Pancreas (tissue), 10 donors: ENCODE measurements at regions not wholly inside any gene's neighbourhood (a gene's known extent, or its start where the extent isn't known, plus 50 kb on each side); places are given as distances from the start of the nearest gene placed in this dataset.

Experiments
- ATAC-seq, 4 donors: fragments of 200-7000 bp; cut with Tn5 transposase; one replicate each; pipeline versions ENCODE4 v1.8.0 to v1.9.1; 2020; ENCODE audit warnings: mild to moderate bottlenecking in 4 of 4, moderate library complexity in 4 of 4
- DNase-seq, 6 donors: peaks; one replicate each; pipeline ENCODE4 v3.0.0-alpha.2; 2020
- FAIRE-seq: peaks from 2 replicates; lab custom pipeline; 2012; peaks lifted over from hg19 to GRCh38; lab: Jason Lieb, UNC
- H3K27ac ChIP-seq, 4 donors: fragments of 200-600 bp; sonication (generic); 1 replicate in 3 of 4; 2 replicates in 1 of 4; pipeline versions ENCODE4 v1.5.0 to v1.8.0; 2020
- H3K27me3 ChIP-seq, 4 donors: fragments of 200-600 bp; one replicate each; pipeline ENCODE4 v1.8.0; 2021
- H3K36me3 ChIP-seq, 3 donors: fragments of 200-600 bp; sonication (generic) in 1 of 3; one replicate each; pipeline versions ENCODE4 v1.5.0 to v1.8.0; 2020 to 2021
- H3K4me1 ChIP-seq, 3 donors: fragments of 200-600 bp; one replicate each; pipeline ENCODE4 v1.8.0; 2021
- H3K4me3 ChIP-seq, 4 donors: fragments of 200-600 bp; sonication (generic) in 2 of 4; one replicate each; pipeline versions ENCODE4 v1.5.0 to v1.8.0; 2020 to 2021
- H3K9me3 ChIP-seq, 4 donors: fragments of 200-600 bp; one replicate each; pipeline ENCODE4 v1.8.0; 2021
- CTCF ChIP-seq, 4 donors: fragments of 200-600 bp; sonication (generic) in 3 of 4; IDR thresholded peaks; one replicate each; pipeline versions ENCODE4 v1.5.0 to v1.8.0; 2021; ENCODE audit warnings: antibody characterized with exemption in 4 of 4
- WGBS, 2 donors: extraction: QIAGEN DNeasy Blood & Tissue Kit; methylation state at CpG; one replicate each; pipeline ENCODE4 v1.1.7; 2013; 5-methylcytosine and 5-hydroxymethylcytosine counted together
- intact Hi-C, 3 donors: fragments of 100-400 bp; cut with DNase I; formaldehyde crosslinking; loops; one replicate each; pipeline versions ENCODE4 v1.11.1 to v1.14.2; 2022
- donor health status: healthy with polysubstance abuse.
- donor health status: DM: no; HTN: no; CAD: no; lungs with moderate emphysema.
- donor health status: DM: no; HTN: no; CAD: no.
- donor health status: control.
- donor health status: control.
- donor health status: Bipolar disorder and iron deficiency.
- donor health status: DM: yes; HTN: yes; CAD: no.
- donor health status: DM: no; HTN: no; CAD: no.
- donor health status: DM: no; HTN: no; CAD: no.
- donor health status: DM: yes; HTN: yes; CAD: no.

DNA sequence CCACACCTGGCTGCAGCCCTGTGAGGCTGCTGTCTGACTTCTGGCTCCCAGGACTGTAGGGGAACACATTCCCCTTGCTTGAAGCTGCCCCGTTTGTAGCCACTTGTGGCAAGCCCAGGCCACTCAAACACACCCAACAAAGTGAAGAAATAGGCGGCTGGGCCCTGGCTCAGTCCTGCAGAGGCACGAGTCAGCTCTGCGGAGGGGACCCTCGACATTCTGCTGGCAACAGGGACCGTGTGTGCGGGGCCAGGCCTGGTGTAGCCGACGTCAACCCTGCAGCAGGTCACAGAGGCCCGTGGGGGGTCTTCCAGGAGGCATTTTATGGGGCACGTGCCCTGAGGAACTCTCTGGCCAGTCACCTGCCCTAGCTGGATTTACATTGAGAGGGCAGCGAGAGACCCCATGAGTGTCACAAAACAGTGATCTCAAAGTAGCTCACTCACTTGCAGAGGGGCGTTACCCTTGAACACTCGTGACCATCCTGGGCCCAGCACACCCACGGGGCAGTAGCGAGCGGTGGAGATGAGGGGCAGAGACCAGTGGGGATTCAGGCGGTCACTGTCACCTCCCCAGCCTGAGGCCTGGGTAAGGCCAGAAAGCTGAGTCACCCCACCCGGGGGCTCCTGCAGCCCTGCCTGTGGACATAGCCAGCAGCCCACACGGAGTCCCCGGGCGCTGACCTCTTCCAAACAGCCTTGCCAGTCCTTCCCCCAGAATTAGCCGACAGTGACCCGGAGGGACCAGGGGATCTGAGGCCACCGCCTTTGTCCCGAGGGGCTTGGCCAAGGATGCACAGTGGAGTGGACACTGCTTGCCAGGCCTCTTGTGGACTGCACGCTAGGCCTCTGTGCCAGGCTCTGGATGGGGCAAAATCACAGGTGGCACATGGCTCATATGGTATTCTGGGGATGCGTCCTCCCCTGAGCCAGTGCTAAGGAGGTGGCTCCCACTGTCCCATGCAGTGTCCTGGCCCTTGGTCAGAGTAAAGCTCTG, 139.5 kb downstream of the CTTN start:
- Histone ChIP-seq H3K27me3 (no peaks in the 10 kb centered on the region), H3K4me3 (no peak overlapping the region), H3K36me3 (no peaks in the 10 kb centered on the region), H3K27ac (no peak overlapping the region), H3K4me1 (no peaks in the 10 kb centered on the region), H3K9me3 (no peaks in the 10 kb centered on the region)
- intact Hi-C loops: no loop called here
- DNase-seq: peak in 2 of 6 donors; percentile 40 to 43
- no peak for TF ChIP-seq CTCF (IDR thresholded peaks at IDR 0.05)
- ATAC-seq: no peak
- WGBS, 2 donors: 91 to 92% methylated on average over 28 of the region's 28 CpGs
- FAIRE-seq: no peak

DNA sequence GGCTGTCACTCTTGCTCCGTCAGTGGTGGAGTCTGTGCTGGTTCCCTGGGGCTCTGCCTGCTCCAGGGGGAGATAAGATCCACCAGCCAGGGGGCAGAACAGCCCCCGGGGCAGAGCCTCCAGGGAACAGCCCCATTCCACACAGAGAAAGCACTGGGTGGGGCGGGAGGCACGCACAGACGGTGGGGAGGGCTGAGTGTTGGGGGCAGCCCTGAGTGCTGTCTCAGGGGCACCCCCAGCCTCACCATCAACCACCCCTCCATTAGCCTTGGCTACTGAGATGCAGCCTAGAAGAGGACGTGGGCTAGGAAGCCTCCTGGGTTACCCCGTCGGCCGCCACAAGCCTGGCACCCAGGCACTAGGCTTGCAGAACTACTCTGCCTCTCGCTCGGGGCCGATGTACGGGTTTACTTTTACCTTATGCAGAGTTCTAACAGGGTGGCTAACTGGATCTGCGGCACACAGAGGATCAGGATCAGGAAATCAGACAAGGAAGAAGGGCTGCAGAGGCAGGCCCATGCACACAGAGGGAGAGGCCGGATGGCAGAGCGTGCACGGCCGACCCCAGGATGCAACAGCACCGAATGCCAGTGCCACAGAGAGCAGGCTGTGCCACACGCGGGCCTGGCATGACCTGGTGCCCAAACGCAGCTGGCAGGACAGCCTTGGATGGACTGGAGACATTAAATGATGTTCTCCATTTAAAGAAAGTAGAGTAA, 140.5 kb downstream of the CTTN start:
- intact Hi-C loops: no loop called here
- WGBS, 2 donors: 85 to 88% methylated on average over 22 of the region's 22 CpGs
- no peaks in the 10 kb centered on the region for H3K36me3 ChIP-seq
- FAIRE-seq: no peak
- no peaks in the 10 kb centered on the region for H3K27me3 ChIP-seq
- H3K4me3 ChIP-seq: no peak overlapping the region
- no peak overlapping the region for H3K27ac ChIP-seq
- H3K4me1 ChIP-seq: no peaks in the 10 kb centered on the region
- TF ChIP-seq CTCF (IDR thresholded peaks at IDR 0.05): no peak
- no peaks in the 10 kb centered on the region for H3K9me3 ChIP-seq
- ATAC-seq: no peak
- DNase-seq: peak in 1 of 6 donors; percentile 29

DNA sequence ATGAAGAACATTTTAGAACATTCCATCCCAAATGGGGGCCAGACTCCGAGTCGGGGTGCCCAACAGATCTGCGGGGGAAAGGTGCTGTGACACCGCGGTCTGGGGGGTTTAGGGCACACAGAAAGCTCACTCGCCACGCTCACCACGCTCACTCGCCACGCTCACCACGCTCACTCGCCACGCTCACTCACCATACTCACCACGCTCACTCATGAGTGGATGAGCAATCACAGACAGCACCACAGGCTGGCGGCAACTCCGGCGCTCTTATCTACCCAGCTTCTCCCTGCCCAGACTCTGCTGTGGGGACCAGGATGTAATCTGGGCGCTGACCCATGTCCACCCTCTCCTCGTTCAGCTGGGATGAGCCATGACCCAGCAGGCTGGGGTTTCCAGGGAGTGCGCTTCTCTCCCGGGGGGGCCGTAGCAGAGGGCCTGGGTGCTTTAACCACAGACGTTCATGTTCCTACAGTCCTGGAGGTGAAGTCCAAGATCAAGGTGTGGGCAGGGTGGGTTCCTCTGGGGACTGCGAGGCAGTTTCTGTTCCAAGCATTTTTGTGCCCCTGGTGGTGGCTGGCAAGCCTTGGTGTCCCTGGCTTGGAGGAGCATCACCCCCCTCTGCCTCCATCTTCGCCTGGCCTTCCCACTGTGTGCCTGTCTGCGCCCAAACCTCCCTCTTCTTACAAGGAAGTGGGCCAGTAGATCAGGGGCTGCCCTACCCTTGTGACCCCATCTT, 141.2 kb downstream of the CTTN start:
- Histone ChIP-seq H3K9me3 (no peaks in the 10 kb centered on the region), H3K4me1 (no peaks in the 10 kb centered on the region), H3K27ac (no peak overlapping the region), H3K36me3 (no peaks in the 10 kb centered on the region), H3K4me3 (no peak overlapping the region), H3K27me3 (no peaks in the 10 kb centered on the region)
- DNase-seq (peak in 1 of 6 donors; percentile 39), ATAC-seq (no peak), FAIRE-seq (no peak)
- no peak for TF ChIP-seq CTCF (IDR thresholded peaks at IDR 0.05)
- intact Hi-C loops: no loop called here
- 94 to 96% methylated on average over 26 of the region's 26 CpGs for WGBS, 2 donors

DNA sequence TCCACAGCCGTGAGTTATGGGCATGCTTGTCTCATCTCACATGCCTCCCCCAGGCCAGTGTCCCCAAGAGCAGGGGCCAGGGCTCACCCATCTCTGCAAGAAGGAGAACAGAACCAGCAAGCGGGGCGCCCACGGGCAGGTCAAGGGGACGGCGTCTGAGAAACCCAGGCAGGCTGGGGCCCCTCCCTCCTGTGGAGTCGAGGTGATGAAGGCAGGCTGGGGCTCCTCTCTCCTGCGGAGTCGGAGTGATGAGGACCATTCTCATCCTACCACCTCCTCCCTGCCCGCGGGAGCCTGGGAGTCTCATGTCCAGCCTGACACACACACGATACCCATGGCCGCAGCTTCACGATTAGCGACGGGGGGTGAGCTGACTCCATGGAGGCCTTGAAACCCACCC, 141.9 kb downstream of the CTTN start:
- no peak for FAIRE-seq
- 89 to 93% methylated on average over 16 of the region's 16 CpGs for WGBS, 2 donors
- intact Hi-C loops: no loop called here
- H3K4me1 ChIP-seq: no peaks in the 10 kb centered on the region
- no peak overlapping the region for H3K4me3 ChIP-seq
- DNase-seq: peak in 2 of 6 donors; percentile 30 to 62
- no peaks in the 10 kb centered on the region for H3K27me3 ChIP-seq
- no peak for TF ChIP-seq CTCF (IDR thresholded peaks at IDR 0.05)
- H3K36me3 ChIP-seq: no peaks in the 10 kb centered on the region
- no peak for ATAC-seq
- no peak overlapping the region for H3K27ac ChIP-seq
- no peaks in the 10 kb centered on the region for H3K9me3 ChIP-seq
